Cardiac muscle cell (in vitro differentiated cells and primary cell): ENCODE measurements at regions not wholly inside any gene's neighbourhood (a gene's known extent, or its start where the extent isn't known, plus 50 kb on each side); places are given as distances from the start of the nearest gene placed in this dataset.

ENCODE experiments used
- DNase-seq, 2 donors: peaks; one replicate each; pipeline versions ENCODE4 v3.0.0 to v3.0.0-alpha.2; 2010 to 2017; ENCODE audit warnings: low read depth in 1 of 2, low spot score in 1 of 2
- H3K27ac ChIP-seq: fragments of 200-600 bp; sonication (generic); 2 replicates; pipeline ENCODE4 v1.5.1; 2016
- H3K27me3 ChIP-seq: fragments of 200-600 bp; sonication (generic); 2 replicates; pipeline ENCODE4 v1.6.0; 2016; ENCODE audit warnings: control low read depth
- H3K36me3 ChIP-seq: fragments of 200-600 bp; sonication (generic); 2 replicates; pipeline ENCODE4 v1.5.1; 2016; ENCODE audit warnings: control low read depth
- H3K4me1 ChIP-seq: fragments of 200-600 bp; sonication (generic); 2 replicates; pipeline ENCODE4 v1.8.1; 2017; ENCODE audit warnings: low read depth, mild to moderate bottlenecking, mixed run types
- H3K4me3 ChIP-seq: fragments of 200-600 bp; sonication (generic); 2 replicates; pipeline ENCODE4 v1.5.1; 2016; ENCODE audit warnings: mild to moderate bottlenecking
- H3K9me3 ChIP-seq: fragments of 200-600 bp; sonication (generic); 2 replicates; pipeline ENCODE4 v1.5.1; 2017; ENCODE audit warnings: low read depth, mild to moderate bottlenecking, control low read depth
- TF ChIP-seq, protein P1 (sequence below): IDR thresholded peaks from 2 replicates; pipeline ENCODE4 v1.5.1; 2012; ENCODE audit warnings: low read depth, mild to moderate bottlenecking, low read length

DNA sequence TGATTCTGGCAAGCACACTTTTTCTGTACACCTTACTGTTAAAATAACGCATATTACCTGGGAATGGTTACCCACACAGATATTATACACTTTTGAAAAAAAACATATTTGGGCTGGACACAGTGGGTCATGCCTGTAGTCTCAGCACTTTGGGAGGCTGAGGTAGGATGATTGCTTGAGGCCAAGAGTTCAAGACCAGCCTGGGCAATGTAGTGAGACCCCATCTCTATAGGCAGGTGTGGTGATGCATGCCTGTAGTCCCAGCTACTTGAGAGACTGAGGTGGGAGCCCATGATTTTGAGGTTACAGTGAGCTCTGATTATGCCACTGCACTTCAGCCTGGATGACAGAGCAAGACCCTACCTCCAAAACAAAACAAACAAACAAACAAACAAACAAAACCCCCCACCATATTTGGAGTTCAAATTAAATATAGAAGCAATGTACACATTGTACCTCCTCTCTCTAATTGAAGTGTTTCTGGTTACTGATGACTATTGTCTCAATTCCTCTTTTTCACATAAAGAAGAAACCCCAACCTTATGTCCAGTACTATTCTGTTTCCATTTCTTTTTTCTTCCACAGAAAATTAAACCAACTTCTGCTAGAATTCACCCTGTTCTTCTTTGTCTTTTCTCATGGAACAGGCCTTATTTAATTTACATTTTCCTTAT lies 152.6 kb upstream of the UMPS start:
- TF ChIP-seq, protein P1, sequence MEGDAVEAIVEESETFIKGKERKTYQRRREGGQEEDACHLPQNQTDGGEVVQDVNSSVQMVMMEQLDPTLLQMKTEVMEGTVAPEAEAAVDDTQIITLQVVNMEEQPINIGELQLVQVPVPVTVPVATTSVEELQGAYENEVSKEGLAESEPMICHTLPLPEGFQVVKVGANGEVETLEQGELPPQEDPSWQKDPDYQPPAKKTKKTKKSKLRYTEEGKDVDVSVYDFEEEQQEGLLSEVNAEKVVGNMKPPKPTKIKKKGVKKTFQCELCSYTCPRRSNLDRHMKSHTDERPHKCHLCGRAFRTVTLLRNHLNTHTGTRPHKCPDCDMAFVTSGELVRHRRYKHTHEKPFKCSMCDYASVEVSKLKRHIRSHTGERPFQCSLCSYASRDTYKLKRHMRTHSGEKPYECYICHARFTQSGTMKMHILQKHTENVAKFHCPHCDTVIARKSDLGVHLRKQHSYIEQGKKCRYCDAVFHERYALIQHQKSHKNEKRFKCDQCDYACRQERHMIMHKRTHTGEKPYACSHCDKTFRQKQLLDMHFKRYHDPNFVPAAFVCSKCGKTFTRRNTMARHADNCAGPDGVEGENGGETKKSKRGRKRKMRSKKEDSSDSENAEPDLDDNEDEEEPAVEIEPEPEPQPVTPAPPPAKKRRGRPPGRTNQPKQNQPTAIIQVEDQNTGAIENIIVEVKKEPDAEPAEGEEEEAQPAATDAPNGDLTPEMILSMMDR = no peak
- H3K9me3 ChIP-seq = no peaks in the 10 kb centered on the region
- no peak overlapping the region for H3K27ac ChIP-seq
- H3K27me3 ChIP-seq = no peaks in the 10 kb centered on the region
- DNase-seq = no peak
- no peaks in the 10 kb centered on the region for H3K36me3 ChIP-seq
- no peak overlapping the region for H3K4me3 ChIP-seq
- peaks cover 14% of the 10 kb centered on the region for H3K4me1 ChIP-seq

DNA sequence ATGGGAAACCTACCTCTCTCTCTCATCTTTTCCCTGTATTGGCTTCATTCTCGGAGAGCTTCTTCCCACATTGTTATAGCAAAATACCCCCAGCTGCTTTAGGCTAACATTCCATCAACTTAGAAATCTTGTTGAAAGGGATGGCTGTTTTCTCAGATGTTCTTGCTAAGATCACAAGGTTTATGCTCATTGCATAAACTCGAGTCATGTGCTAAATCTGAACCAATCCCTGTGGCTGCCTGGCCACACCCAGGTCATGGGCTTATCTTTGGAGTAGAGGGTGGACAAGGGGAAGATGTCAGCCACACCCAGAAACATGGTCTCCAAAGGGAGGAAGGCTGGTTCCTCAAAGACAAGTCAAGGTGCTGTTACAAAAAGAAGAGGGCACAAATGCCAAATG lies 150.6 kb upstream of the UMPS start:
- no peak for DNase-seq
- TF ChIP-seq, protein P1 = no peak
- no peak overlapping the region for H3K4me3 ChIP-seq

DNA sequence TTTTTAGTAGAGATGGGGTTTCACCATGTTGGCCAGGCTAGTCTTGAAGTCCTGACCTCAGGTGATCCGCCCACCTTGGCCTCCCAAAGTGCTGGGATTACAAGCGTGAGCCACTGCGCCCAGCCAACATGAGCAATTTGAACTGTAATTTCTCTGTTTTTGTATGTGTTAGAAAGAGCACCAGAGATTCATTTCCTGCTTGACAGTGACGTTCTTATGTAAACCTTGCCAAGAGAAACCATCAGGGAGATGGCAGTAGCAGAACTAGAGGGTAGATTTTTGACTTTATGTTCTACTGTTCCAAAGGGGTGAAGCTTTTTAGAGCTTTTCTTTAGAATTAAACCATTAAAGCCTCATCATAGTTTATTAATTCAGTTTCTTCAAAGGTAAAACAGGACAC lies 148.1 kb upstream of the UMPS start:
- H3K9me3 ChIP-seq = no peaks in the 10 kb centered on the region
- H3K27ac ChIP-seq = no peak overlapping the region
- no peaks in the 10 kb centered on the region for H3K27me3 ChIP-seq
- H3K4me3 ChIP-seq = no peak overlapping the region
- H3K36me3 ChIP-seq = no peaks in the 10 kb centered on the region
- no peak for DNase-seq
- peaks cover 22% of the 10 kb centered on the region for H3K4me1 ChIP-seq
- TF ChIP-seq, protein P1 = no peak

More for the DNA sequence above, 150.6 kb upstream of the UMPS start:
- H3K9me3 ChIP-seq = no peaks in the 10 kb centered on the region
- no peaks in the 10 kb centered on the region for H3K27me3 ChIP-seq
- no peaks in the 10 kb centered on the region for H3K36me3 ChIP-seq
- no peak overlapping the region for H3K27ac ChIP-seq
- peaks cover 14% of the 10 kb centered on the region for H3K4me1 ChIP-seq

DNA sequence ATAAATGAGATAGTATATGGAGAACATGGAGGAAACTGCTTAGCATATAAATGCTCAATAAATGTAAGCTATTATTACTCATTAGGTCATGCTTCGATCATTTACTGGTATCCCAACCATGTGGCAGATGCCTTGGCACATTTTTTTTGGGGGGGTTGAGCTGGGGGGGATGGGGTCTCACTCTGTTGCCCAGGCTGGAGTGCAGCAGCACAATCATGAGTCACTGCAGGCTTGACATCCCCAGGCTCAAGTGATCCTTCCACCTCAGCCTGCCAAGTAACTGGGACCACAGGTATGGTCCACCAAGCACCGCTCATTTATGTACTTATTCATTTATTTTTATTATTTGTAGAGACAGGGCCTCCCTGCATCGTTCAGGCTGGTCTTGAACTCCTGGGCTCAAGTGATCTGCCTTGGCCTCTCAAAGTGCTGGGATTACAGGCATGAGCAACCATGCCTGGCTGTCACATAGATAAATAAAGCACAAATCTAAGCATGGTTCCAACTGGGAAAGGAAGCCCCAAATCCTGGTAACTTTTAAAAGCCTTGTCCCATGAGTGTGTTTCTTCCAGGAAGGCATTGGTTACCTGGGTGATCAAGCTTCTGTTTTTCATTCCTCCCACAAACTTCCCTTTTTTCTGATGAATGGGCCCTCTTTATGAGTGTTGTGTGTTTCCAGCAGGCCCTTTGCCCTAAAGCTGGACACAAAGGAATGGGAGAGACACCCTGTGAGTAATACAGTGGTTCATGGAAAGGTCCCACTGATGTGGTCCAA lies 147.4 kb upstream of the UMPS start:
- no peaks in the 10 kb centered on the region for H3K9me3 ChIP-seq
- H3K36me3 ChIP-seq = no peaks in the 10 kb centered on the region
- H3K27me3 ChIP-seq = no peaks in the 10 kb centered on the region
- no peak for DNase-seq
- H3K4me1 ChIP-seq = peaks cover 23% of the 10 kb centered on the region
- TF ChIP-seq, protein P1 = no peak
- no peak overlapping the region for H3K27ac ChIP-seq
- no peak overlapping the region for H3K4me3 ChIP-seq

DNA sequence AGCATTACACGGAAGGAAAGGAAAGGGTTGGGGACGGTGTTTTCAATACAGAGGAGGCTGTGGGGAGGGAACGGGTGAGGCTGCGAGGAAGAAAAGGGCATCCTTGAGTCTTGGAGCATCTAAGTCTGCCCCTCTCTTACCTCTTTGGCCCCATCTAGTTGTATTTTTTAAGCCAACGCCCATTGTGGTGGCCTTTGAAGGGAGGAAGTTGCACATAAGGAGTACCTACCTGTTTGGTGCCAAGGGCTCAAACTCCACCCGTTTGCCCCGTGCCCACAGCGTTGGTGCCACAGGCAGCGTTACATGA lies 146.1 kb upstream of the UMPS start:
- H3K27me3 ChIP-seq = no peaks in the 10 kb centered on the region
- H3K4me1 ChIP-seq = peaks cover 24% of the 10 kb centered on the region
- TF ChIP-seq, protein P1 = no peak
- no peaks in the 10 kb centered on the region for H3K9me3 ChIP-seq
- peak overlapping the region; percentile 80 for H3K4me3 ChIP-seq
- no peak overlapping the region for H3K27ac ChIP-seq
- H3K36me3 ChIP-seq = no peaks in the 10 kb centered on the region
- no peak for DNase-seq
